Breast epithelium (tissue), 4 donors: ENCODE measurements at regions not wholly inside any gene's neighbourhood (a gene's known extent, or its start where the extent isn't known, plus 50 kb on each side); places are given as distances from the start of the nearest gene placed in this dataset.

Source experiments
- DNase-seq, 2 donors: peaks; one replicate each; pipeline ENCODE4 v3.0.0-alpha.2; 2019; ENCODE audit warnings: low spot score in 2 of 2
- H3K27ac ChIP-seq, 2 donors: fragments of 200-600 bp; sonication (generic) in 1 of 2; one replicate each; pipeline ENCODE4 v1.5.1; 2016 to 2019; ENCODE audit warnings: mild to moderate bottlenecking in 1 of 2
- H3K27me3 ChIP-seq, 2 donors: fragments of 200-600 bp; sonication (generic) in 1 of 2; one replicate each; pipeline versions ENCODE4 v1.5.1 to v1.6.0; 2017 to 2019; ENCODE audit warnings: control low read depth in 1 of 2, mild to moderate bottlenecking in 1 of 2
- H3K36me3 ChIP-seq: fragments of 200-600 bp; one replicate; pipeline ENCODE4 v1.5.1; 2019
- H3K4me1 ChIP-seq, 2 donors: fragments of 200-600 bp; sonication (generic); one replicate each; pipeline ENCODE4 v1.5.1; 2016 to 2019; ENCODE audit warnings: control low read depth in 1 of 2
- H3K4me3 ChIP-seq, 3 donors: fragments of 200-600 bp; sonication (generic); 1 replicate in 2 of 3; 2 replicates in 1 of 3; pipeline ENCODE4 v1.5.1; 2016 to 2019; ENCODE audit warnings: mild to moderate bottlenecking in 3 of 3, moderate library complexity in 2 of 3
- H3K9me3 ChIP-seq, 2 donors: fragments of 200-600 bp; sonication (generic) in 1 of 2; one replicate each; pipeline ENCODE4 v1.5.1; 2016 to 2019; ENCODE audit warnings: control low read depth in 1 of 2
- POLR2A ChIP-seq: fragments of 450-650 bp; IDR thresholded peaks from one replicate; pipeline ENCODE4 v1.6.1; 2016; ENCODE audit warnings: antibody characterized with exemption, mild to moderate bottlenecking, moderate library complexity
- POLR2AphosphoS5 ChIP-seq, 3 donors: sonication (generic); formaldehyde crosslinking; IDR thresholded peaks; one replicate each; pipeline ENCODE4 v1.6.1; 2017; ENCODE audit warnings: antibody characterized with exemption in 3 of 3
- intact Hi-C: fragments of 100-400 bp; cut with DNase I; formaldehyde crosslinking; loops from one replicate; pipeline ENCODE4 v1.15.1; 2023; ENCODE audit warnings: low total_unique reads
- TF ChIP-seq, protein P1 (sequence below), 3 donors: fragments of 450-650 bp; IDR thresholded peaks; one replicate each; pipeline ENCODE4 v1.5.1; 2016 to 2017; ENCODE audit warnings: antibody characterized with exemption in 3 of 3, mild to moderate bottlenecking in 3 of 3, moderate library complexity in 3 of 3

DNA sequence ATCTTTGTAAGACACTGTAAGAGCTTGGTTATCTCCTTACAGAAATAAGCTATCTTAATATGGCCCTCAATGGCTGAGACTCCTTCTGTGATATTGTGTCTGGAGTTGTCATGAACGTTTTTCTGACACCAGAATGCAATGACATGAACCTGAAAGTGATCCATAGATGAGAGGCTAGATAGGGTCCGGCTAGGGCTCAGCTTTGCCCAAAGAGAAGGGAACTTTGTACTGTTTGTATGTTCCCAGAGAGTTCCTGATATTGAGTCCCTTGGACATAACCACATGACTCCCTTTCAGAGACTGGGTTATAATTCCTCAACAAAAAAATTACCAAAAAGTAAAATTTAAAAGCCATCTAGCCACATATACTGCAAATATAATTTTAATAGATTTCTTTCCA, 575.8 kb upstream of the CLINT1 start:
- H3K4me3 ChIP-seq, result no peak overlapping the region
- TF ChIP-seq POLR2AphosphoS5 (IDR thresholded peaks at IDR 0.05) (no peak), POLR2A (no peak)
- TF ChIP-seq, protein P1, sequence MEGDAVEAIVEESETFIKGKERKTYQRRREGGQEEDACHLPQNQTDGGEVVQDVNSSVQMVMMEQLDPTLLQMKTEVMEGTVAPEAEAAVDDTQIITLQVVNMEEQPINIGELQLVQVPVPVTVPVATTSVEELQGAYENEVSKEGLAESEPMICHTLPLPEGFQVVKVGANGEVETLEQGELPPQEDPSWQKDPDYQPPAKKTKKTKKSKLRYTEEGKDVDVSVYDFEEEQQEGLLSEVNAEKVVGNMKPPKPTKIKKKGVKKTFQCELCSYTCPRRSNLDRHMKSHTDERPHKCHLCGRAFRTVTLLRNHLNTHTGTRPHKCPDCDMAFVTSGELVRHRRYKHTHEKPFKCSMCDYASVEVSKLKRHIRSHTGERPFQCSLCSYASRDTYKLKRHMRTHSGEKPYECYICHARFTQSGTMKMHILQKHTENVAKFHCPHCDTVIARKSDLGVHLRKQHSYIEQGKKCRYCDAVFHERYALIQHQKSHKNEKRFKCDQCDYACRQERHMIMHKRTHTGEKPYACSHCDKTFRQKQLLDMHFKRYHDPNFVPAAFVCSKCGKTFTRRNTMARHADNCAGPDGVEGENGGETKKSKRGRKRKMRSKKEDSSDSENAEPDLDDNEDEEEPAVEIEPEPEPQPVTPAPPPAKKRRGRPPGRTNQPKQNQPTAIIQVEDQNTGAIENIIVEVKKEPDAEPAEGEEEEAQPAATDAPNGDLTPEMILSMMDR (IDR thresholded peaks at IDR 0.05), result no peak
- H3K4me1 ChIP-seq, result no peaks in the 10 kb centered on the region
- H3K27ac ChIP-seq, result no peak overlapping the region
- no peaks in the 10 kb centered on the region for H3K27me3 ChIP-seq
- intact Hi-C loops, result no loop called here
- DNase-seq, result no peak
- no peaks in the 10 kb centered on the region for H3K36me3 ChIP-seq
- H3K9me3 ChIP-seq, result no peaks in the 10 kb centered on the region

DNA sequence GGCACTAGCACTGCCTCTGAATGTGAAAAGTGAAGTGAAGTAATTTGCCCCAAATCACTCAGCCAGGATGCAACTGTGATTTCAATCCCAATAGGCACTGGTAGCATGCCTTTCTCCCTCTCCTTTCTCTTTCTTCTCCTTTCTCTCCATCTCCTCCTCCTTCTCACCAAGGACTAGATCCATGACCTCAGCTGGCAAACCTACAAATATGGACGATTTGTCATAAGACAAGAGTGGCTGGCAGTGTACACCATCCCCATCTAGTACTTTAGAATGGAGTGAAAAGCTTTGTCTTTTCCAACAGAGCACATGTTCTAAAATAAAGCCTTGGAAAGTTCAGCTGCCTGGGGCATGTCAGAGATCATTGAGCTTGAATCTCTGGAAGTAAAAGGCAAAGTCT, 574.7 kb upstream of the CLINT1 start:
- no peaks in the 10 kb centered on the region for H3K27me3 ChIP-seq
- intact Hi-C loops, result no loop called here
- H3K4me3 ChIP-seq, result no peak overlapping the region
- H3K27ac ChIP-seq, result no peak overlapping the region
- no peaks in the 10 kb centered on the region for H3K36me3 ChIP-seq
- TF ChIP-seq POLR2A (no peak), POLR2AphosphoS5 (IDR thresholded peaks at IDR 0.05) (no peak)
- TF ChIP-seq, protein P1 (IDR thresholded peaks at IDR 0.05), result no peak
- no peak for DNase-seq
- H3K4me1 ChIP-seq, result no peaks in the 10 kb centered on the region
- H3K9me3 ChIP-seq, result no peaks in the 10 kb centered on the region

DNA sequence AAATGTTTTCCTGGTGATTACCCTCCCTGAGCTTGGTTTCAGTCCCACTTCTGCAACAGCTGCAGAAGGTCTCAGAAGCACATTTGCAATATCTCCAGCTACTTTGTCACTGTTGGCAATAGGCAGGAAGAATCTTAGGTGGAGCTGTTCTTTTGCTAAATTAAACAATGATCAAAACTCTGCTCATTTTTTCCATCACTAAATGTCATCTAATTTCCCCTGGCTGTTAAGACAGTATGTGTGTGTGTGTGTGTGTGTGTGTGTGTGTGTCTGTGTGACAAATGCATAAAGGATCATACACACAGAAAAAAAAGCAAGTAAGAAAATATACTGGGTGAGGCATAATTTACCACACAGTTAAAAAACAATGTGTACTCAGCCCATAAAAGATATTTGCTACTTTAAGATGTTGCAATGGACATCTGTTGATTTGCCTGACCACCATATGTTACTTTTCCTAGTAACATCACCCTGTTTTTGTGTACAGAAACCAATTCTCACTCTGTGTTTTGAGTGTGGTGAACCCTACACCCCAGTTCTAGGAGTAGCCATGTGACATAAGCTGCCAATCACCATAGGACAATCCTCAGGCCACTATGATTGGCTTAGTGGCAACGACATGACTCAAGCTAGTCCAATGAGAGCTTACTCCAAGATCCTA, 572.6 kb upstream of the CLINT1 start:
- Histone ChIP-seq H3K27ac (peak overlapping the region; percentile 31 to 79), H3K9me3 (no peaks in the 10 kb centered on the region), H3K36me3 (no peaks in the 10 kb centered on the region), H3K27me3 (no peaks in the 10 kb centered on the region), H3K4me3 (no peak overlapping the region), H3K4me1 (no peaks in the 10 kb centered on the region)
- TF ChIP-seq, protein P1 (IDR thresholded peaks at IDR 0.05), result no peak
- no peak for TF ChIP-seq POLR2A
- no peak for TF ChIP-seq POLR2AphosphoS5 (IDR thresholded peaks at IDR 0.05)
- DNase-seq, result no peak
- intact Hi-C loops, result no loop called here

DNA sequence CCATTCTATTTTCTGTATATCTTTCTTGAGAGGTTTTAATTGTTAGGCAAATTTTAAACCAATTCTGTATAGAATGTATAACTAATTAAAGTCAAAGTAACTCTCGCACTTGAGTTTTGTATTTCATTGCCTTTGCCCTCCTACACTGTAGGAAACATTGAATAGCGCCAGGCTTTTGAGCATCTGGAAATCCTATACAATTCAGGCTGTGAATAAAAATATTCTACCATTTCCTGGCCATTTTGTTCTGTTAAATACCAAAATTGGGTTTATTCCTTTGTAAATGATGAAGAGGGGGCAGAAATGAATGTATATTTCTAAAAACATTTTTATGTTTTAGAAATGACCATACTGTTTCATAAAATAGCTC, 571.8 kb upstream of the CLINT1 start:
- TF ChIP-seq POLR2A (no peak), POLR2AphosphoS5 (IDR thresholded peaks at IDR 0.05) (no peak)
- TF ChIP-seq, protein P1 (IDR thresholded peaks at IDR 0.05), result no peak
- intact Hi-C loops, result no loop called here
- Histone ChIP-seq H3K9me3 (no peaks in the 10 kb centered on the region), H3K27me3 (no peaks in the 10 kb centered on the region), H3K4me1 (no peaks in the 10 kb centered on the region), H3K4me3 (no peak overlapping the region), H3K27ac (peak overlapping the region in 1 of 2 donors; percentile 30), H3K36me3 (no peaks in the 10 kb centered on the region)
- no peak for DNase-seq

DNA sequence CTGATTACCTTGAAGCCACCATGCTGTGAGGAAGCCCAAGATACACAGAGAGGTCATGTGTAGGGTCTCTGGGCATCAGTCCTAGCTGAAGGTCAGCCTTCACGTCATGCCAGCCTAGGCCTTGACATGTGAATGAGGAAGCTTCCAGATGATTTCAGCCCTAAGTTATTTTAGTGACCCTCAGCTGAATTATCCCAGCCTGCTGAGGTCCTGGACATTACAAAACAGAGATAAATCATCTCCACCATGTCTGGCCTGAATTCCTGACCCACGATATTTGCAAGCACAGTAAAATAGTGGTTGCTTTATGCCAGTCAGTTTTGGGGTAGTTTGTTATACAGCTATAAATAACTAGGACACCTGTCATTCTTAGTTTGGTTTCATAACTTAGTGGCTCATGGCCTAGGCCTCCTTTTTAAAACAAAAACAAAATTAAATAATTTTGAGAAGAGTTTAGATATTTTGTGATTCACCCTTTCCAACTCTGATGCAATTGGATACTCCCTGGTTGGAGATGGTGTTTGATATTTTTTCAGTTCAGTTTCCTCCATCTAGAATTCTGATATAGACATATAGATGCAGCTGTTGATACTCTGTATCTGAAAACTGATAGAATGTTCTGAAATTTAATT, 571.3 kb upstream of the CLINT1 start:
- Histone ChIP-seq H3K27ac (peak overlapping the region in 1 of 2 donors; percentile 64), H3K4me3 (no peak overlapping the region), H3K4me1 (no peaks in the 10 kb centered on the region), H3K9me3 (no peaks in the 10 kb centered on the region), H3K27me3 (no peaks in the 10 kb centered on the region), H3K36me3 (no peaks in the 10 kb centered on the region)
- intact Hi-C loops, result no loop called here
- DNase-seq, result no peak
- TF ChIP-seq POLR2AphosphoS5 (IDR thresholded peaks at IDR 0.05), result peak in 1 of 3 donors; percentile 18
- TF ChIP-seq, protein P1 (IDR thresholded peaks at IDR 0.05), result no peak
- no peak for TF ChIP-seq POLR2A
